Neural progenitor cell (in vitro differentiated cells): ENCODE measurements at regions not wholly inside any gene's neighbourhood (a gene's known extent, or its start where the extent isn't known, plus 50 kb on each side); places are given as distances from the start of the nearest gene placed in this dataset.

Source experiments
- DNase-seq: peaks from one replicate; pipeline ENCODE4 v3.0.0-alpha.2; 2016; ENCODE audit warnings: low spot score
- H2AFZ ChIP-seq: fragments of 200-600 bp; sonication (generic); replicated peaks from 2 replicates; pipeline ENCODE4 v1.6.1; 2016; ENCODE audit warnings: antibody characterized with exemption
- H3F3A ChIP-seq: fragments of 200-600 bp; sonication (generic); 2 replicates; pipeline ENCODE4 v1.6.1; 2016; ENCODE audit warnings: antibody characterized with exemption, low read depth
- H3K27ac ChIP-seq: fragments of 200-600 bp; sonication (generic); 2 replicates; pipeline ENCODE4 v1.5.1; 2016; ENCODE audit warnings: mild to moderate bottlenecking
- H3K27me3 ChIP-seq: fragments of 200-600 bp; sonication (generic); 2 replicates; pipeline ENCODE4 v1.6.1; 2016; ENCODE audit warnings: mild to moderate bottlenecking, moderate library complexity
- H3K36me3 ChIP-seq: fragments of 200-600 bp; sonication (generic); 2 replicates; pipeline ENCODE4 v1.5.1; 2016
- H3K4me1 ChIP-seq: fragments of 200-600 bp; sonication (generic); 2 replicates; pipeline ENCODE4 v1.6.1; 2016; ENCODE audit warnings: mixed run types
- H3K4me2 ChIP-seq: fragments of 200-600 bp; sonication (generic); 2 replicates; pipeline ENCODE4 v1.6.1; 2016
- H3K4me3 ChIP-seq: fragments of 200-600 bp; sonication (generic); 2 replicates; pipeline ENCODE4 v1.5.1; 2016
- H3K79me2 ChIP-seq: fragments of 200-600 bp; sonication (generic); 2 replicates; pipeline ENCODE4 v1.6.1; 2016; ENCODE audit warnings: low read depth
- H3K9ac ChIP-seq: fragments of 200-600 bp; sonication (generic); 2 replicates; pipeline ENCODE4 v1.6.1; 2016
- H3K9me3 ChIP-seq: fragments of 200-600 bp; sonication (generic); 2 replicates; pipeline ENCODE4 v1.5.1; 2016; ENCODE audit warnings: low read depth
- H4K20me1 ChIP-seq: fragments of 200-600 bp; sonication (generic); 2 replicates; pipeline ENCODE4 v1.6.1; 2016; ENCODE audit warnings: low read depth
- H3K27ac Mint-ChIP-seq: 3 replicates; pipeline ENCODE4 v1.8.0; 2021; ENCODE audit warnings: mixed read lengths
- H3K27me3 Mint-ChIP-seq: 2 replicates; pipeline ENCODE4 v1.8.0; 2022; ENCODE audit warnings: low read depth, mild to moderate bottlenecking, inconsistent platforms, moderate library complexity, mixed read lengths; ENCODE audit not compliant: insufficient read depth
- H3K36me3 Mint-ChIP-seq: 3 replicates; pipeline ENCODE4 v1.8.0; 2021; ENCODE audit warnings: mixed read lengths
- H3K4me1 Mint-ChIP-seq: 3 replicates; pipeline ENCODE4 v1.8.0; 2021; ENCODE audit warnings: mixed read lengths
- H3K4me3 Mint-ChIP-seq: 3 replicates; pipeline ENCODE4 v1.8.0; 2021; ENCODE audit warnings: mild to moderate bottlenecking, moderate library complexity, mixed read lengths
- H3K9me3 Mint-ChIP-seq: 3 replicates; pipeline ENCODE4 v1.8.0; 2020; ENCODE audit warnings: mixed read lengths
- CTCF ChIP-seq: fragments of 200-600 bp; sonication (generic); IDR thresholded peaks from 2 replicates; pipeline ENCODE4 v1.5.1; 2017; ENCODE audit warnings: antibody characterized with exemption, mild to moderate bottlenecking
- EZH2 ChIP-seq: fragments of 200-600 bp; sonication (generic); IDR thresholded peaks from 2 replicates; pipeline ENCODE4 v1.6.1; 2017; ENCODE audit warnings: antibody characterized with exemption, mild to moderate bottlenecking, moderate library complexity
- EZH2phosphoT487 ChIP-seq: fragments of 200-600 bp; sonication (generic); IDR thresholded peaks from 2 replicates; pipeline ENCODE4 v1.6.1; 2017; ENCODE audit warnings: antibody characterized with exemption

GRCh38 chr17:79513820-79514535 is 96.9 kb downstream of the RBFOX3 start:
- Histone ChIP-seq H3K9me3 (no peaks in the 10 kb centered on the region), H3K4me3 (no peak overlapping the region), H2AFZ (no peak overlapping the region), H3K4me2 (no peak overlapping the region), H3K9ac (no peak overlapping the region), H3F3A (no peaks in the 10 kb centered on the region), H3K79me2 (no peaks in the 10 kb centered on the region), H3K36me3 (no peaks in the 10 kb centered on the region), H3K27me3 (no peaks in the 10 kb centered on the region), H4K20me1 (no peaks in the 10 kb centered on the region), H3K27ac (no peak overlapping the region), H3K4me1 (peaks cover 13% of the 10 kb centered on the region)
- Mint-ChIP-seq H3K27me3 (peaks cover 23% of the 10 kb centered on the region), H3K9me3 (peaks cover 6% of the 10 kb centered on the region), H3K36me3 (no peaks in the 10 kb centered on the region), H3K4me3 (peak overlapping the region; percentile 21), H3K27ac (no peak overlapping the region), H3K4me1 (peaks cover 25% of the 10 kb centered on the region)
- TF ChIP-seq EZH2phosphoT487: no peak
- no peak for TF ChIP-seq CTCF
- no peak for TF ChIP-seq EZH2
- no peak for DNase-seq

GRCh38 chr17:79513206-79513605 is 97.6 kb downstream of the RBFOX3 start:
- no peak for DNase-seq
- H3K9me3 Mint-ChIP-seq: peaks cover 6% of the 10 kb centered on the region
- H3K9ac ChIP-seq: no peak overlapping the region
- H2AFZ ChIP-seq: no peak overlapping the region
- H4K20me1 ChIP-seq: no peaks in the 10 kb centered on the region
- H3K27me3 ChIP-seq: no peaks in the 10 kb centered on the region
- H3K36me3 ChIP-seq: no peaks in the 10 kb centered on the region
- no peaks in the 10 kb centered on the region for H3K79me2 ChIP-seq
- no peaks in the 10 kb centered on the region for H3K9me3 ChIP-seq
- peaks cover 25% of the 10 kb centered on the region for H3K4me1 Mint-ChIP-seq
- H3K27ac ChIP-seq: no peak overlapping the region
- no peaks in the 10 kb centered on the region for H3F3A ChIP-seq
- no peak overlapping the region for H3K4me3 Mint-ChIP-seq
- no peak overlapping the region for H3K4me2 ChIP-seq
- peaks cover 23% of the 10 kb centered on the region for H3K27me3 Mint-ChIP-seq
- H3K27ac Mint-ChIP-seq: no peak overlapping the region
- TF ChIP-seq EZH2phosphoT487: no peak
- TF ChIP-seq CTCF: no peak
- TF ChIP-seq EZH2: no peak
- no peak overlapping the region for H3K4me3 ChIP-seq
- H3K4me1 ChIP-seq: peaks cover 13% of the 10 kb centered on the region
- no peaks in the 10 kb centered on the region for H3K36me3 Mint-ChIP-seq

GRCh38 chr17:79511471-79511870 is 99.4 kb downstream of the RBFOX3 start:
- no peak for DNase-seq
- H3K4me1 Mint-ChIP-seq: peaks cover 13% of the 10 kb centered on the region

More at GRCh38 chr17:79511471-79511870, 99.4 kb downstream of the RBFOX3 start:
- H4K20me1 ChIP-seq: no peaks in the 10 kb centered on the region
- no peak overlapping the region for H3K27ac Mint-ChIP-seq
- H3K9me3 Mint-ChIP-seq: peaks cover 6% of the 10 kb centered on the region
- no peaks in the 10 kb centered on the region for H3K36me3 Mint-ChIP-seq
- H3K9ac ChIP-seq: no peak overlapping the region
- H3F3A ChIP-seq: no peaks in the 10 kb centered on the region
- no peak overlapping the region for H3K4me3 ChIP-seq
- H3K9me3 ChIP-seq: no peaks in the 10 kb centered on the region
- TF ChIP-seq EZH2phosphoT487: no peak
- no peak for TF ChIP-seq CTCF
- TF ChIP-seq EZH2: no peak
- no peak overlapping the region for H3K4me2 ChIP-seq
- H2AFZ ChIP-seq: no peak overlapping the region
- no peaks in the 10 kb centered on the region for H3K27me3 ChIP-seq
- H3K27me3 Mint-ChIP-seq: peaks cover 18% of the 10 kb centered on the region
- H3K27ac ChIP-seq: no peak overlapping the region
- H3K4me3 Mint-ChIP-seq: no peak overlapping the region
- no peaks in the 10 kb centered on the region for H3K36me3 ChIP-seq
- no peaks in the 10 kb centered on the region for H3K79me2 ChIP-seq
- H3K4me1 ChIP-seq: peaks cover 8% of the 10 kb centered on the region
